ENCODE measurements at regions not wholly inside any gene's neighbourhood (a gene's known extent, or its start where the extent isn't known, plus 50 kb on each side); places are given as distances from the start of the nearest gene placed in this dataset.

DNA sequence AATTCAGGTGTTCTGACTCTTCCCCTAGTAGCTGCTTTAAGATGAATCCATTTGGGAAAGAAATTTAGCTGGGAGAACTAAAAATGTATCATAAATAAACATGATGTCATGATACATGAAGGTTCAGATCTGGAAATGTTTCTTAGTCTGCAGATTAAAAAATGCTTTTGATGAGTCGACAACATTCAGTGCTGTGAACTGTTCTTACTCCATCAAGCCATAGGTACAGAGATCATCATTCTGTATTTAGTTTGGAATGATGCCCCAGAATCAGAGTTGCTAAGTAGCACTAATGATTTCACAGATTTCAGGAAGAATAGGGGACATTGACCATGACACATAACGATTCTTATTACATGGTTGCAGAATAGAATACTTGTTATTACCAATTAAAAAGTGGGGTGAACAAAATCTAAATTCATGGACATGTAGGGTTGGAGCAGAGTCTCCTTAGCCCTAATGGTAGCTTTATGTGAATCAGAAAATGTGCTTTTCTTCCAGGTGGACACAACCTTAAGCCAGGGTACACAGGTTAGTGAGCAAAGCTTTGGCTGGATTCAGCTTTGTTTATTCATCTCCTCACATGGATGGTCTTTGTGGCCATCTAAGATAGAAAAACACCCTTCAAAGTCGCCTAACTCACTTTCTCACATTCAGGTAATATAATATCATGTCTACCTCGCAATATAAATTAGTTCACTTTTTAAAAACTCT lies 205.4 kb upstream of the SEL1L start:
- Mint-ChIP-seq H3K36me3 (no peaks in the 10 kb centered on the region), H3K4me3 (no peak overlapping the region), H3K27ac (no peak overlapping the region), H3K4me1 (no peaks in the 10 kb centered on the region), H3K27me3 (ENCODE audit: low read depth in 2 of 2) (no peaks in the 10 kb centered on the region), H3K9me3 (peaks cover 8 to 10% of the 10 kb centered on the region in 2 donors)
- Histone ChIP-seq H3K4me3 (ENCODE audit: low read length) (no peak overlapping the region), H3K36me3 (ENCODE audit: control insufficient read depth, insufficient read depth, low read length) (no peaks in the 10 kb centered on the region), H3K27me3 (ENCODE audit: control insufficient read depth, insufficient read depth, low read length) (no peaks in the 10 kb centered on the region), H3K4me1 (ENCODE audit: control insufficient read depth, insufficient read depth, low read length) (no peaks in the 10 kb centered on the region), H3K27ac (ENCODE audit: low read length) (no peak overlapping the region), H3K9me3 (ENCODE audit: control insufficient read depth, insufficient read depth, low read length) (no peaks in the 10 kb centered on the region)
- TF ChIP-seq CTCF (IDR thresholded peaks at IDR 0.05) = no peak
- intact Hi-C loops (cut with micrococcal nuclease) = no loop called here
- no peak for ATAC-seq
- DNase-seq = no peak
- 86% methylated on average over 3 of the region's 4 CpGs for WGBS (ENCODE audit: insufficient coverage)

GRCh38 chr14:81743605-81744004 lies 210.0 kb upstream of the SEL1L start:
- H3K27ac ChIP-seq (ENCODE audit: low read length) = no peak overlapping the region
- no peaks in the 10 kb centered on the region for H3K9me3 ChIP-seq (ENCODE audit: control insufficient read depth, insufficient read depth, low read length)
- Mint-ChIP-seq H3K36me3 (no peaks in the 10 kb centered on the region), H3K27me3 (ENCODE audit: low read depth in 2 of 2) (no peaks in the 10 kb centered on the region), H3K4me3 (no peak overlapping the region), H3K9me3 (peaks cover 2 to 4% of the 10 kb centered on the region in 2 donors), H3K27ac (no peak overlapping the region), H3K4me1 (no peaks in the 10 kb centered on the region)
- TF ChIP-seq CTCF (IDR thresholded peaks at IDR 0.05) = no peak
- no peaks in the 10 kb centered on the region for H3K4me1 ChIP-seq (ENCODE audit: control insufficient read depth, insufficient read depth, low read length)
- no peaks in the 10 kb centered on the region for H3K27me3 ChIP-seq (ENCODE audit: control insufficient read depth, insufficient read depth, low read length)
- DNase-seq (no peak), ATAC-seq (no peak)
- H3K36me3 ChIP-seq (ENCODE audit: control insufficient read depth, insufficient read depth, low read length) = no peaks in the 10 kb centered on the region
- H3K4me3 ChIP-seq (ENCODE audit: low read length) = no peak overlapping the region
- no CpG with 5 or more reads among the region's 1 CpG for WGBS (ENCODE audit: insufficient coverage)
- intact Hi-C loops (cut with micrococcal nuclease) = no loop called here

GRCh38 chr14:81751198-81751597 lies 217.5 kb upstream of the SEL1L start:
- peaks cover 8 to 19% of the 10 kb centered on the region in 2 donors for H3K9me3 Mint-ChIP-seq
- 83% methylated on average over 2 of the region's 2 CpGs for WGBS (ENCODE audit: insufficient coverage)

More at GRCh38 chr14:81751198-81751597, 217.5 kb upstream of the SEL1L start:
- peaks cover 15% of the 10 kb centered on the region for H3K36me3 Mint-ChIP-seq
- Histone ChIP-seq H3K9me3 (ENCODE audit: control insufficient read depth, insufficient read depth, low read length) (no peaks in the 10 kb centered on the region), H3K36me3 (ENCODE audit: control insufficient read depth, insufficient read depth, low read length) (no peaks in the 10 kb centered on the region), H3K4me1 (ENCODE audit: control insufficient read depth, insufficient read depth, low read length) (no peaks in the 10 kb centered on the region), H3K4me3 (ENCODE audit: low read length) (no peak overlapping the region), H3K27me3 (ENCODE audit: control insufficient read depth, insufficient read depth, low read length) (no peaks in the 10 kb centered on the region), H3K27ac (ENCODE audit: low read length) (no peak overlapping the region)
- no peak overlapping the region for H3K27ac Mint-ChIP-seq
- no peaks in the 10 kb centered on the region for H3K4me1 Mint-ChIP-seq
- DNase-seq = no peak
- intact Hi-C loops (cut with micrococcal nuclease) = no loop called here
- TF ChIP-seq CTCF (IDR thresholded peaks at IDR 0.05) = no peak
- no peak for ATAC-seq
- no peak overlapping the region for H3K4me3 Mint-ChIP-seq
- no peaks in the 10 kb centered on the region for H3K27me3 Mint-ChIP-seq (ENCODE audit: low read depth in 2 of 2)

Measured in natural killer cell (primary cell).